ENCODE measurements at regions not wholly inside any gene's neighbourhood (a gene's known extent, or its start where the extent isn't known, plus 50 kb on each side); places are given as distances from the start of the nearest gene placed in this dataset.
"Not testable (repeated sequence)": the region's sequence is repeated elsewhere in the genome, so short reads cannot be mapped to it uniquely, and the experiment has no call there.

- DNase-seq, result no peak
Observed at GRCh38 chr17:33572615-33573014, 279.5 kb upstream of the ASIC2 start.

GRCh38 chr17:33574942-33575445, 281.9 kb upstream of the ASIC2 start:
- DNase-seq, result no peak

GRCh38 chr17:33579740-33580139, 286.6 kb upstream of the ASIC2 start:
- not testable (repeated sequence) for DNase-seq

GRCh38 chr17:33580215-33580614, 287.1 kb upstream of the ASIC2 start:
- no peak for DNase-seq

- DNase-seq, result no peak
Observed at GRCh38 chr17:33582661-33583060, 289.6 kb upstream of the ASIC2 start.

- no peak for DNase-seq
Observed at GRCh38 chr17:33583518-33584417, 290.7 kb upstream of the ASIC2 start.

GRCh38 chr17:33593991-33594390, 300.9 kb upstream of the ASIC2 start:
- no peak for DNase-seq

- DNase-seq, result no peak
Observed at GRCh38 chr17:33595828-33596227, 302.7 kb upstream of the ASIC2 start.

GRCh38 chr17:33596899-33597298, 303.8 kb upstream of the ASIC2 start:
- DNase-seq, result no peak

- DNase-seq, result no peak
Observed at GRCh38 chr17:33598797-33599196, 305.7 kb upstream of the ASIC2 start.

GRCh38 chr17:33602981-33603380, 309.9 kb upstream of the ASIC2 start:
- DNase-seq, result no peak

- DNase-seq, result no peak
Observed at GRCh38 chr17:33603789-33604188, 310.7 kb upstream of the ASIC2 start.

GRCh38 chr17:33611532-33611931, 318.4 kb upstream of the ASIC2 start:
- DNase-seq, result no peak

- no peak for DNase-seq
Observed at GRCh38 chr17:33615861-33616260, 322.8 kb upstream of the ASIC2 start.

GRCh38 chr17:33623841-33624240, 330.7 kb upstream of the ASIC2 start:
- no peak for DNase-seq

GRCh38 chr17:33628500-33629346, 335.6 kb upstream of the ASIC2 start:
- DNase-seq, result no peak

- DNase-seq, result no peak
Observed at GRCh38 chr17:33633446-33633845, 340.4 kb upstream of the ASIC2 start.

- no peak for DNase-seq
Observed at GRCh38 chr17:33637534-33637933, 344.4 kb upstream of the ASIC2 start.

- DNase-seq, result no peak
Observed at GRCh38 chr17:33639103-33639880, 346.2 kb upstream of the ASIC2 start.

GRCh38 chr17:33640629-33641028, 347.5 kb upstream of the ASIC2 start:
- DNase-seq, result no peak

GRCh38 chr17:33642002-33642401, 348.9 kb upstream of the ASIC2 start:
- DNase-seq, result no peak

- DNase-seq, result no peak
Observed at GRCh38 chr17:33647956-33648355, 354.9 kb upstream of the ASIC2 start.

- no peak for DNase-seq
Observed at GRCh38 chr17:33650304-33650703, 357.2 kb upstream of the ASIC2 start.

Measured in CD4-positive, alpha-beta T cell treated with Interferon gamma for 1 hour (primary cell).